GM18951 (cell line): ENCODE measurements at regions not wholly inside any gene's neighbourhood (a gene's known extent, or its start where the extent isn't known, plus 50 kb on each side); places are given as distances from the start of the nearest gene placed in this dataset.

Source experiments
- POLR2A ChIP-seq: IDR thresholded peaks from 4 replicates; pipeline ENCODE4 v1.6.1; 2011; ENCODE audit warnings: mild to moderate bottlenecking; ENCODE audit not compliant: insufficient read length, insufficient read depth; ENCODE audit errors: extremely low read depth
- in situ Hi-C: fragments of 300-500 bp; cut with MboI; formaldehyde crosslinking; loops from one replicate; pipeline ENCODE4 v1.12.0; 2022; ENCODE audit warnings: low sequenced_read_pairs, mixed read lengths, inconsistent platforms; ENCODE audit not compliant: unreplicated experiment

GRCh38 chr2:158025255-158025996 is 76.2 kb upstream of the UPP2 start:
- in situ Hi-C loops: no loop called here
- TF ChIP-seq POLR2A: no peak

- no peak for TF ChIP-seq POLR2A
- in situ Hi-C loops: loop anchor here (5.0 to 25.0 kb wide), 3 partner anchors 537 to 718 kb away; no protein-coding TSS in a partner anchor
Observed at GRCh38 chr2:158024288-158024898, 77.3 kb upstream of the UPP2 start.

DNA sequence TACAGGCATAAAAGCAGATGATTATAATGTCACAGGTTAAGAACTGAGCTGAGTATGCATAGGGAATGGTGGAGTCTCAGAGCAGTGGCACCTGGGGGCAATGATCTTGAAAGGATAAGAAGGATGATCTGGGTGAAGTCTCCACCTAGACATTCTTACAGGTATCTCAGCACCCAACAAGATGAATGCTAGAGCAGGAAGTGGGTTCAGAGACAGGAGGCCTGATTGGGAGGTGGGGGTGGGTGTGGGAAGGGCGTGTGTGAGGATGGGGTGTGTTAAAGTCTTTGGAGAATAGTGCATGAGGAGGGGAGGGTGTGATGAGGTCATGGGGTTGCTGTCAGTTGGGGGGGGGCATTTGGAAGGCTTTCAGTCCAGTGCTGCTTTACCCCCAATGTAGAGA is 78.8 kb upstream of the UPP2 start:
- TF ChIP-seq POLR2A: no peak
- in situ Hi-C loops: loop anchor here (5.0 to 25.0 kb wide), 3 partner anchors 536 to 719 kb away; no protein-coding TSS in a partner anchor

- no peak for TF ChIP-seq POLR2A
- in situ Hi-C loops: loop anchor here (5.0 to 25.0 kb wide), 3 partner anchors 534 to 721 kb away; no protein-coding TSS in a partner anchor
Observed at GRCh38 chr2:158021226-158021625, 80.5 kb upstream of the UPP2 start.

- TF ChIP-seq POLR2A: no peak
- in situ Hi-C loops: loop anchor here (25.0 kb wide), 2 partner anchors 528 to 703 kb away; no protein-coding TSS in a partner anchor
Observed at GRCh38 chr2:158015428-158016076, 86.1 kb upstream of the UPP2 start.

GRCh38 chr2:158013891-158014290 is 87.8 kb upstream of the UPP2 start:
- TF ChIP-seq POLR2A: no peak
- in situ Hi-C loops: loop anchor here (25.0 kb wide), 2 partner anchors 527 to 702 kb away; no protein-coding TSS in a partner anchor

DNA sequence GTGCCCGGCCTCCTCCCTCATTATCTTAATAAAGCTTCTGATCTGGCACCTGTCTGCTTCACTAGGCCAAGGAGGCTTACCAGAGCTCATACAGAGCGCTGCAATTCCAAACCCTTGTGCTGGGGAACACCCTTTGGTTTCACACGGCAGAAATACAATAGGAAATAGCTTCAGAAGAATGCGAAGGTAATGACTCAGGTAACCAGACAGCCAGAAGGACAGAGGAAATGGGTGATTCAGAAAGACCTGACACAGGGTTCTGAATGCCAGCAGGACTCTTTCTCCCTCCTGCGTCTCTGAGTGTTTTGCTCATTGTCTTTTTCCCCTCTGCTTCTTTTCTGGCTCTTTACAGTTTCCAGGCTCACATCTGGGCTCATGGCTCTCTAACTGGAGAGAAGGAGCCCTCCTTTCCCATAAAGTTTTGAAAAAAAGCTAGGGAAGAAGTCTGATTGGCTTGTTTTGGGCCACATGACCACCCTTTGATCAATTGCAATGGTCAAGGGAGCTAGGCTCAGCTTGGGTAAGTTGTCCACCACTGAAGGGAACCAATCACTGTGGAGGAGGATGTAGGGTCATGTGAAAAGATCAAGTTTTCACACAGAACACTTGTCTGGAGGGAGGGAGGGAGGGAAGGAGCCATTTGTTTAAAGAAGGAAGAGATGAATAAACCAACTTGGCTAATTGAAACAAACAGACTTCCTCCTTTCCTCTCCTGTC is 90.5 kb upstream of the UPP2 start:
- in situ Hi-C loops: loop anchor here (25.0 kb wide), 2 partner anchors 524 to 699 kb away; no protein-coding TSS in a partner anchor
- TF ChIP-seq POLR2A: no peak

GRCh38 chr2:158009399-158009798 is 92.3 kb upstream of the UPP2 start:
- TF ChIP-seq POLR2A: no peak
- in situ Hi-C loops: loop anchor here (10.0 to 25.0 kb wide), 3 partner anchors 235 to 697 kb away; no protein-coding TSS in a partner anchor

- TF ChIP-seq POLR2A: no peak
- in situ Hi-C loops: loop anchor here (10.0 to 25.0 kb wide), 3 partner anchors 232 to 695 kb away; no protein-coding TSS in a partner anchor
Observed at GRCh38 chr2:158006961-158007719, 94.5 kb upstream of the UPP2 start.

- no peak for TF ChIP-seq POLR2A
- in situ Hi-C loops: loop anchor here (10.0 to 25.0 kb wide), 3 partner anchors 229 to 692 kb away; no protein-coding TSS in a partner anchor
Observed at GRCh38 chr2:158004126-158004764, 97.4 kb upstream of the UPP2 start.

GRCh38 chr2:158002079-158002478 is 99.6 kb upstream of the UPP2 start:
- no peak for TF ChIP-seq POLR2A
- in situ Hi-C loops: loop anchor here (10.0 to 25.0 kb wide), 3 partner anchors 227 to 690 kb away; no protein-coding TSS in a partner anchor
